ENCODE measurements at regions not wholly inside any gene's neighbourhood (a gene's known extent, or its start where the extent isn't known, plus 50 kb on each side); places are given as distances from the start of the nearest gene placed in this dataset.

- H3K4me1 ChIP-seq: no peaks in the 10 kb centered on the region
- no peak for TF ChIP-seq HOXA7 (CRISPR knock-in tag; IDR thresholded peaks at IDR 0.05)
- 9% methylated on average over 3 of the region's 3 CpGs for WGBS (ENCODE audit: missing lambda C conversion rate)
- POLR2A ChIA-PET: no interaction called here
- CTCF ChIA-PET: interaction anchor here (0.9 kb wide), 1 partner anchor 79 kb away, joined by 3 read pairs; no protein-coding TSS in a partner anchor
- ATAC-seq (no peak), DNase-seq (ENCODE audit: low read depth in 1 of 2, low spot score in 1 of 2) (no peak), FAIRE-seq (no peak)
- H3K27ac ChIP-seq: no peak overlapping the region
- H3K4me3 ChIP-seq: no peak overlapping the region
- no peaks in the 10 kb centered on the region for H3K9me3 ChIP-seq
- no peak overlapping the region for H3K4me2 ChIP-seq
Measured at GRCh38 chr20:37643400-37643799, 50.4 kb upstream of the CTNNBL1 start.

GRCh38 chr20:37642246-37642645 lies 51.6 kb upstream of the CTNNBL1 start:
- Histone ChIP-seq H3K4me3 (no peak overlapping the region), H3K4me2 (no peak overlapping the region), H3K9me3 (no peaks in the 10 kb centered on the region), H3K4me1 (no peaks in the 10 kb centered on the region), H3K27ac (no peak overlapping the region)
- no peak for FAIRE-seq
- ATAC-seq: no peak
- TF ChIP-seq KDM1A (IDR thresholded peaks at IDR 0.05; ENCODE audit: low read depth) (no peak), ESRRA (IDR thresholded peaks at IDR 0.05; ENCODE audit: borderline replicate concordance, low read length) (no peak), CBX2 (IDR thresholded peaks at IDR 0.05; ENCODE audit: borderline replicate concordance, low read depth) (no peak), ZSCAN20 (CRISPR knock-in tag; IDR thresholded peaks at IDR 0.05) (no peak), ATOH8 (CRISPR knock-in tag; IDR thresholded peaks at IDR 0.05; ENCODE audit: low read depth) (no peak), SREBF2 (IDR thresholded peaks at IDR 0.05) (no peak), NFE2L2 (conservative IDR thresholded peaks at IDR 0.05; ENCODE audit: low read length) (no peak), HES2 (IDR thresholded peaks at IDR 0.05) (no peak), USF2 (IDR thresholded peaks at IDR 0.05) (no peak), ZFP36 (IDR thresholded peaks at IDR 0.05; ENCODE audit: borderline replicate concordance, partially characterized antibody) (no peak), BHLHE40 (IDR thresholded peaks at IDR 0.05; ENCODE audit: low read depth, low read length) (no peak), SMC3 (IDR thresholded peaks at IDR 0.05) (no peak), HOXA7 (CRISPR knock-in tag; IDR thresholded peaks at IDR 0.05) (no peak), TFCP2L1 (CRISPR knock-in tag; IDR thresholded peaks at IDR 0.05) (no peak), ELK1 (IDR thresholded peaks at IDR 0.05; ENCODE audit: low read depth, low read length) (no peak), ZNF302 (CRISPR knock-in tag; IDR thresholded peaks at IDR 0.05) (no peak), CBX8 (IDR thresholded peaks at IDR 0.05) (no peak), GATA3 (IDR thresholded peaks at IDR 0.05; ENCODE audit: borderline replicate concordance) (no peak), CHD2 (IDR thresholded peaks at IDR 0.05; ENCODE audit: low read length, partially characterized antibody) (no peak), RAD21 (conservative IDR thresholded peaks at IDR 0.05 in 1 of 2, IDR thresholded peaks at IDR 0.05 in 1 of 2) (no peak)
- no peak for DNase-seq (ENCODE audit: low read depth in 1 of 2, low spot score in 1 of 2)
- ChIA-PET CTCF (interaction anchor here (0.7 to 1.1 kb wide), 3 partner anchors 8 to 248 kb away, joined by 3 read pairs; no protein-coding TSS in a partner anchor), POLR2A (no interaction called here)
- 0% methylated on average over 1 of the region's 1 CpG for WGBS (ENCODE audit: missing lambda C conversion rate)

GRCh38 chr20:37640600-37641561 lies 52.9 kb upstream of the CTNNBL1 start:
- no peak for FAIRE-seq
- ATAC-seq: no peak
- 30% methylated on average over 11 of the region's 13 CpGs for whole genome bisulfite sequencing (ENCODE audit: missing lambda C conversion rate)
- H3K4me1 ChIP-seq: no peaks in the 10 kb centered on the region
- no peak overlapping the region for H3K4me2 ChIP-seq
- no peak overlapping the region for H3K27ac ChIP-seq
- CTCF ChIA-PET: interaction anchor here (1.0 kb wide), 1 partner anchor 77 kb away, joined by 4 read pairs; no protein-coding TSS in a partner anchor
- DNase-seq (ENCODE audit: low read depth in 1 of 2, low spot score in 1 of 2): peak in 1 of 2 experiments; percentile 13
- POLR2A ChIA-PET: no interaction called here
- no peak; the same call in 1 of the 2 replicates for TF ChIP-seq KDM1A (IDR thresholded peaks at IDR 0.05; ENCODE audit: low read depth)
- TF ChIP-seq ZFP36 (IDR thresholded peaks at IDR 0.05; ENCODE audit: borderline replicate concordance, partially characterized antibody): peak; percentile 78
- H3K9me3 ChIP-seq: no peaks in the 10 kb centered on the region
- H3K4me3 ChIP-seq: no peak overlapping the region
